ENCODE measurements at regions not wholly inside any gene's neighbourhood (a gene's known extent, or its start where the extent isn't known, plus 50 kb on each side); places are given as distances from the start of the nearest gene placed in this dataset.

DNA sequence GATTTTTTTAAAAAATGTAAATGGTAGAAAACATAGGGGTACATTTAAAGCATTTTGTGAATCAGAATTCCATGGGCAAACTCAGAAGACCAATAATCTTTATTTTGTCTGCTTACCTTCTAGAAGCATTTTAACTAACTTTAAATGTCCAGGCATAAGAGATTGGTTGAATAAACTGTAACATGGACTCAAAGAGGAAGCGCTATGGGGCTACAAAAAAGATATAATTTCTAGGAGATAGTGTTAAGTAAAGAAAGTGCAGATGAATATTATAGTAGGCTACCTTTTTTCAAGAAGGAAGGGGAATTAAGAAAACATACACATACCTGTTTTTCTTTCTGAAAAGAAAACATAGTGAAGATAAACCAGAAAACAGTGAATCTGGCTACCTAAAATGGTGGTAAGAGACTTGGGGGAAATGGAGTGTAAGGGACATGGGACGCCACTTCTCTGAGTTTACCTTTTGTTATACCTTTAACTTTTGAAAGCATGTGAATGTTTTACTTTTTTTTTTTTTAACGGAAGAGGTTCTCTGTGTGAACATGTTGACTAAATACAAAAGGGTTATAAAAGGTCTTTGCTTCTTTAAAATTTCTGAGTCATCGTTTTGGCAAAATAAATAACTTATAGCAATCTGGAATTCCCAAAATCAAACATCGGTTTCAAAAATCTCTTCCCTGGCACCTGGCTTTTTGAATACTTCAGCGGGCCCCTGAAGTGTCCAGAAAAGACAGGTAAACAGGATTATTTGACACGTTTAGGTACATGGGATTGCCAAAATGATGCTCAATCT is 133.4 kb downstream of the OR2B2 start:
- H3K79me2 ChIP-seq (ENCODE audit: control insufficient read depth, insufficient read depth, low read length): no peaks in the 10 kb centered on the region
- DNase-seq (ENCODE audit: low read depth in 2 of 2): no peak
- H3K4me3 ChIP-seq (replicated peaks in 1 of 4; ENCODE audit: control extremely low read depth in 1 of 4, insufficient read depth in 1 of 4, low read depth in 3 of 4, low read length in 4 of 4): no peak overlapping the region
- H3K9me3 ChIP-seq (ENCODE audit: control insufficient read depth, insufficient read depth, low read depth, low read length): no peaks in the 10 kb centered on the region
- H4K20me1 ChIP-seq (ENCODE audit: control insufficient read depth, extremely low read depth, insufficient read depth, low read length): no peaks in the 10 kb centered on the region
- H3K27me3 ChIP-seq (ENCODE audit: control insufficient read depth, insufficient read depth, low read length): no peaks in the 10 kb centered on the region
- TF ChIP-seq, protein P1, sequence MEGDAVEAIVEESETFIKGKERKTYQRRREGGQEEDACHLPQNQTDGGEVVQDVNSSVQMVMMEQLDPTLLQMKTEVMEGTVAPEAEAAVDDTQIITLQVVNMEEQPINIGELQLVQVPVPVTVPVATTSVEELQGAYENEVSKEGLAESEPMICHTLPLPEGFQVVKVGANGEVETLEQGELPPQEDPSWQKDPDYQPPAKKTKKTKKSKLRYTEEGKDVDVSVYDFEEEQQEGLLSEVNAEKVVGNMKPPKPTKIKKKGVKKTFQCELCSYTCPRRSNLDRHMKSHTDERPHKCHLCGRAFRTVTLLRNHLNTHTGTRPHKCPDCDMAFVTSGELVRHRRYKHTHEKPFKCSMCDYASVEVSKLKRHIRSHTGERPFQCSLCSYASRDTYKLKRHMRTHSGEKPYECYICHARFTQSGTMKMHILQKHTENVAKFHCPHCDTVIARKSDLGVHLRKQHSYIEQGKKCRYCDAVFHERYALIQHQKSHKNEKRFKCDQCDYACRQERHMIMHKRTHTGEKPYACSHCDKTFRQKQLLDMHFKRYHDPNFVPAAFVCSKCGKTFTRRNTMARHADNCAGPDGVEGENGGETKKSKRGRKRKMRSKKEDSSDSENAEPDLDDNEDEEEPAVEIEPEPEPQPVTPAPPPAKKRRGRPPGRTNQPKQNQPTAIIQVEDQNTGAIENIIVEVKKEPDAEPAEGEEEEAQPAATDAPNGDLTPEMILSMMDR (conservative IDR thresholded peaks at IDR 0.05 in 1 of 2, IDR thresholded peaks at IDR 0.05 in 1 of 2; ENCODE audit: low read depth in 1 of 2, low read length in 2 of 2): no peak
- no peak for TF ChIP-seq EZH2 (IDR thresholded peaks at IDR 0.05; ENCODE audit: low read length, missing control alignments)
- H3K4me1 ChIP-seq (ENCODE audit: control insufficient read depth, extremely low read depth, insufficient read depth, low read length): no peaks in the 10 kb centered on the region
- H3K27ac ChIP-seq (ENCODE audit: insufficient read depth, low read length): no peak overlapping the region
- no peaks in the 10 kb centered on the region for H3K36me3 ChIP-seq (ENCODE audit: control insufficient read depth, insufficient read depth, low read length)
- H3K9ac ChIP-seq (ENCODE audit: insufficient read depth, low read length): no peak overlapping the region
- H3K4me2 ChIP-seq (ENCODE audit: extremely low read depth, insufficient read depth, low read length): no peak overlapping the region
- H2AFZ ChIP-seq (ENCODE audit: low read length): no peak overlapping the region

DNA sequence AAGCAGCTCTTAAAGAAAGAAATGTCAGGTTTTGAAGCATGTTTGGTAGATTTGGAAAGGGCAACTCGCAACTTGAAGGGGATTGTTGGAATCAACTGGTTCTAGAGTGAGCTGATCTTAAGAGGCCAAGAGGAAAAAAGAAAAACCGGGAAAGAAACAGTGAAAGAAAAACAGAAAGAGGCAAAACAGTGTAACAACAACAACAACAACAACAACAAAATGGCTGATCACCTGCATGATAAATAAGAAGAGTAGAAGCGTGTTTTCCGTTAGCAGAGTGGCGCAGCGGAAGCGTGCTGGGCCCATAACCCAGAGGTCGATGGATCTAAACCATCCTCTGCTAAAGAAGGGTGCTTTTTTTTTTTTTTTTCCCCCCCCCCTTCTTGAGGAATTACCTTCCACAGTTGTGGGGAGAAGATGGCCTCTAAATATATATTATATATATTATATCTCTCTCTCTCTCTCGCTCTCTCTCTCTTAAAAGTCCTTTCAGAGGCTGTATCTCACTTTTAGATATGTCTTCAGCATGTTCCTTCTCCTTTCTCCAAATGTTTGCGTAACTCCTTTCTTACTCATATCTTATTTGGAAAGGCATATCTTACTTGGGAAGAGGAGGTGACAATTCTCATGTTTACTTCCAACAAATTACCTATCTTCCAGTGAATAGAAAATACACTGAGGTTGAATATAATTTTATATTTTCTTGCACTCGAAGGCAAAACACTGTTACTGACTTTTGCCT is 134.4 kb downstream of the OR2B2 start:
- no peak overlapping the region for H3K4me3 ChIP-seq (replicated peaks in 1 of 4; ENCODE audit: control extremely low read depth in 1 of 4, insufficient read depth in 1 of 4, low read depth in 3 of 4, low read length in 4 of 4)
- TF ChIP-seq EZH2 (IDR thresholded peaks at IDR 0.05; ENCODE audit: low read length, missing control alignments): no peak
- TF ChIP-seq, protein P1 (conservative IDR thresholded peaks at IDR 0.05 in 1 of 2, IDR thresholded peaks at IDR 0.05 in 1 of 2; ENCODE audit: low read depth in 1 of 2, low read length in 2 of 2): no peak
- H2AFZ ChIP-seq (ENCODE audit: low read length): no peak overlapping the region
- H3K4me2 ChIP-seq (ENCODE audit: extremely low read depth, insufficient read depth, low read length): no peak overlapping the region
- no peak overlapping the region for H3K27ac ChIP-seq (ENCODE audit: insufficient read depth, low read length)
- no peaks in the 10 kb centered on the region for H4K20me1 ChIP-seq (ENCODE audit: control insufficient read depth, extremely low read depth, insufficient read depth, low read length)
- no peak for DNase-seq (ENCODE audit: low read depth in 2 of 2)
- no peaks in the 10 kb centered on the region for H3K36me3 ChIP-seq (ENCODE audit: control insufficient read depth, insufficient read depth, low read length)
- H3K79me2 ChIP-seq (ENCODE audit: control insufficient read depth, insufficient read depth, low read length): no peaks in the 10 kb centered on the region
- no peak overlapping the region for H3K9ac ChIP-seq (ENCODE audit: insufficient read depth, low read length)
- no peaks in the 10 kb centered on the region for H3K9me3 ChIP-seq (ENCODE audit: control insufficient read depth, insufficient read depth, low read depth, low read length)
- H3K4me1 ChIP-seq (ENCODE audit: control insufficient read depth, extremely low read depth, insufficient read depth, low read length): no peaks in the 10 kb centered on the region
- H3K27me3 ChIP-seq (ENCODE audit: control insufficient read depth, insufficient read depth, low read length): no peaks in the 10 kb centered on the region

DNA sequence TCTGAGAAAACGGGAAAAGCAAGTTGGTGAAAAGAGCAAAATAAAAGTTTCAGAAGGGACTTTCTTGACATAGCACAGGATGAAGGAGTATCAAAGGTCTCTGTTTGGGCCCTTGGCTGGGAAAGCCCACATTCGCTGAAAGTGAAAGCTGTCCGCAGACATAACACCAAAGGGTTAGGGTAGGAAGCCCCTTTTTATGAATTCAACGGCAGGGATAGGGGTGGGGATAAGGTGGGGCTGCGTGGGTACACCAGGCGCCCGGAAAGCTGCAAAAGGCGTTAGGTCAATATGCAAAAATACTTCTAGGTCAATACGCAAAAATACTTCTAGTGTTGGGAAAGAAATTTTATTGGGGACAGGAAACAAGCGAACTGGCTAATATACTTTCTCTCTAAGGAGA is 135.1 kb downstream of the OR2B2 start:
- Histone ChIP-seq H3K27me3 (ENCODE audit: control insufficient read depth, insufficient read depth, low read length) (no peaks in the 10 kb centered on the region), H3K79me2 (ENCODE audit: control insufficient read depth, insufficient read depth, low read length) (no peaks in the 10 kb centered on the region), H3K4me1 (ENCODE audit: control insufficient read depth, extremely low read depth, insufficient read depth, low read length) (no peaks in the 10 kb centered on the region), H3K27ac (ENCODE audit: insufficient read depth, low read length) (no peak overlapping the region), H3K36me3 (ENCODE audit: control insufficient read depth, insufficient read depth, low read length) (no peaks in the 10 kb centered on the region), H3K4me2 (ENCODE audit: extremely low read depth, insufficient read depth, low read length) (no peak overlapping the region), H2AFZ (ENCODE audit: low read length) (no peak overlapping the region), H3K9me3 (ENCODE audit: control insufficient read depth, insufficient read depth, low read depth, low read length) (no peaks in the 10 kb centered on the region), H4K20me1 (ENCODE audit: control insufficient read depth, extremely low read depth, insufficient read depth, low read length) (no peaks in the 10 kb centered on the region), H3K4me3 (replicated peaks in 1 of 4; ENCODE audit: control extremely low read depth in 1 of 4, insufficient read depth in 1 of 4, low read depth in 3 of 4, low read length in 4 of 4) (no peak overlapping the region), H3K9ac (ENCODE audit: insufficient read depth, low read length) (no peak overlapping the region)
- DNase-seq (ENCODE audit: low read depth in 2 of 2): no peak
- no peak for TF ChIP-seq EZH2 (IDR thresholded peaks at IDR 0.05; ENCODE audit: low read length, missing control alignments)
- TF ChIP-seq, protein P1 (conservative IDR thresholded peaks at IDR 0.05 in 1 of 2, IDR thresholded peaks at IDR 0.05 in 1 of 2; ENCODE audit: low read depth in 1 of 2, low read length in 2 of 2): no peak
